ENCODE measurements at regions not wholly inside any gene's neighbourhood (a gene's known extent, or its start where the extent isn't known, plus 50 kb on each side); places are given as distances from the start of the nearest gene placed in this dataset.

DNA sequence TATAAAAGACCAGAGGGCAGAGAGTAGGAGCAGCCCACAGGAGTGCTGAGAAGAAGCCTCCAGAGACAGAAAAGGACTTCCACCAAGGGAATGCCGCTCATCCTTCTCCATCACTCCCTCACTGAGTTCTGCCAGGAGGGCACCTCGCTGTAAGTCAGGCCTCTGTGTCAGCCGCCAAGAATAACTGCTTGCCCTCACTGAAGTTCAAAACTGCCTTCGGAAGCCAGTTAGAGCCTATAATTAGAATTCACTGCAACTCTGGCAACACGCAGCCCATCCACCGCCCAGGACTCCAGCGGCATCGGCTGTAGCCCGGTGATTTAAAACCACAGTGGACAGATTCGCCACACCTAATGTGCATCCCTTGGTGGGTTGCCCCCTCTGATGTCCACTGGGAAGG is 281.8 kb upstream of the ZNF507 start:
- Histone ChIP-seq H3K4me3 (ENCODE audit: extremely low read depth in 1 of 4, insufficient read depth in 2 of 4, low read depth in 3 of 4, low read length in 4 of 4) (no peak overlapping the region), H2BK20ac (ENCODE audit: low read length) (no peak overlapping the region), H3K4ac (replicated peaks; ENCODE audit: insufficient read length, low read depth, low read length) (no peak overlapping the region), H2BK120ac (replicated peaks; ENCODE audit: low read depth, low read length) (no peak overlapping the region), H2AK5ac (ENCODE audit: low read depth, low read length) (no peak overlapping the region), H4K91ac (replicated peaks; ENCODE audit: insufficient read length, low read length) (no peak overlapping the region), H3K9ac (replicated peaks in 1 of 4; ENCODE audit: extremely low read depth in 1 of 4, low read depth in 3 of 4, low read length in 3 of 4) (no peak overlapping the region), H3K23me2 (ENCODE audit: low read depth, low read length) (no peaks in the 10 kb centered on the region), H3K56ac (replicated peaks; ENCODE audit: insufficient read length, low read depth, low read length) (no peak overlapping the region), H4K20me1 (replicated peaks in 1 of 2; ENCODE audit: control insufficient read depth in 1 of 2, insufficient read depth in 2 of 2, low read length in 2 of 2) (no peaks in the 10 kb centered on the region), H4K8ac (ENCODE audit: extremely low read depth, insufficient read depth, low read length) (no peak overlapping the region), H3K14ac (ENCODE audit: insufficient read length) (no peak overlapping the region), H3K18ac (ENCODE audit: extremely low read depth, low read length) (no peak overlapping the region), H3K9me3 (ENCODE audit: insufficient read depth in 2 of 2, low read depth in 1 of 2, low read length in 1 of 2) (no peaks in the 10 kb centered on the region), H3K79me1 (ENCODE audit: low read depth, low read length) (no peaks in the 10 kb centered on the region), H2AFZ (ENCODE audit: low read length) (no peak overlapping the region), H2BK5ac (ENCODE audit: low read depth, low read length) (no peak overlapping the region), H4K5ac (ENCODE audit: insufficient read length, low read depth, low read length) (no peak overlapping the region), H3K4me1 (replicated peaks in 1 of 4; ENCODE audit: control insufficient read depth in 3 of 4, insufficient read depth in 4 of 4, low read length in 3 of 4) (peaks cover 0 to 2% (median 0%) of the 10 kb centered on the region in 4 experiments; a peak in 1 of 7 replicates), H2BK12ac (ENCODE audit: low read depth, low read length) (no peak overlapping the region), H3K36me3 (ENCODE audit: control insufficient read depth in 2 of 4, insufficient read depth in 4 of 4, low read length in 3 of 4) (no peaks in the 10 kb centered on the region), H3K23ac (ENCODE audit: insufficient read length) (no peak overlapping the region), H3K4me2 (ENCODE audit: insufficient read depth in 1 of 2, low read depth in 2 of 2, low read length in 2 of 2) (no peak overlapping the region), H3K27ac (ENCODE audit: low read depth, low read length) (no peak overlapping the region), H3K27me3 (replicated peaks in 1 of 4; ENCODE audit: control insufficient read depth in 3 of 4, extremely low read depth in 1 of 4, insufficient read depth in 3 of 4, low read length in 3 of 4) (no peaks in the 10 kb centered on the region), H2BK15ac (ENCODE audit: low read length) (no peak overlapping the region), H3K79me2 (ENCODE audit: control insufficient read depth in 1 of 2, insufficient read depth in 2 of 2, low read length in 2 of 2) (no peaks in the 10 kb centered on the region)
- ChIA-PET CTCF (ENCODE audit: partially characterized antibody) (no interaction called here), POLR2A (ENCODE audit: partially characterized antibody) (no interaction called here)
- no peak for TF ChIP-seq TAF7 (optimal IDR thresholded peaks at IDR 0.05; ENCODE audit: borderline replicate concordance, low read depth, low read length)
- no peak for TF ChIP-seq SP1 (IDR thresholded peaks at IDR 0.05; ENCODE audit: low read depth, low read length)
- TF ChIP-seq, protein P1, sequence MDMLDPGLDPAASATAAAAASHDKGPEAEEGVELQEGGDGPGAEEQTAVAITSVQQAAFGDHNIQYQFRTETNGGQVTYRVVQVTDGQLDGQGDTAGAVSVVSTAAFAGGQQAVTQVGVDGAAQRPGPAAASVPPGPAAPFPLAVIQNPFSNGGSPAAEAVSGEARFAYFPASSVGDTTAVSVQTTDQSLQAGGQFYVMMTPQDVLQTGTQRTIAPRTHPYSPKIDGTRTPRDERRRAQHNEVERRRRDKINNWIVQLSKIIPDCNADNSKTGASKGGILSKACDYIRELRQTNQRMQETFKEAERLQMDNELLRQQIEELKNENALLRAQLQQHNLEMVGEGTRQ (IDR thresholded peaks at IDR 0.05; ENCODE audit: low read length) = no peak
- no peak for TF ChIP-seq RXRA (IDR thresholded peaks at IDR 0.05; ENCODE audit: insufficient read depth, low read depth, low read length)
- no peak for TF ChIP-seq TAF1 (IDR thresholded peaks at IDR 0.05; ENCODE audit: low read depth, low read length)
- no peak for DNase-seq (ENCODE audit: low read depth in 1 of 2, low spot score in 2 of 2)
- 91% methylated on average over 10 of the region's 10 CpGs; no CpG with 5 or more reads in 1 of the 2 experiments for WGBS, 2 experiments (ENCODE audit: extremely low coverage in 1 of 2, insufficient coverage in 1 of 2, insufficient read length in 1 of 2, insufficient replicate concordance in 2 of 2, low coverage in 1 of 2, low lambda C conversion rate in 2 of 2, missing lambda C conversion rate in 1 of 2)
- no peak for FAIRE-seq
